Nephron progenitor cell (in vitro differentiated cells): ENCODE measurements at regions not wholly inside any gene's neighbourhood (a gene's known extent, or its start where the extent isn't known, plus 50 kb on each side); places are given as distances from the start of the nearest gene placed in this dataset.
"Not testable (repeated sequence)": the region's sequence is repeated elsewhere in the genome, so short reads cannot be mapped to it uniquely, and the experiment has no call there.

Experiments used
- DNase-seq: peaks from one replicate; pipeline ENCODE4 v3.0.0; 2021
- H3K27ac Mint-ChIP-seq: 2 replicates; pipeline ENCODE4 v1.8.0; 2021; ENCODE audit warnings: mild to moderate bottlenecking, moderate library complexity, mixed read lengths
- H3K27me3 Mint-ChIP-seq: 2 replicates; pipeline ENCODE4 v1.8.0; 2021; ENCODE audit warnings: mild to moderate bottlenecking, low read depth, mixed read lengths; ENCODE audit not compliant: poor library complexity
- H3K36me3 Mint-ChIP-seq: 2 replicates; pipeline ENCODE4 v1.8.0; 2021; ENCODE audit warnings: low read depth, mixed read lengths
- H3K4me1 Mint-ChIP-seq: 2 replicates; pipeline ENCODE4 v1.8.0; 2021; ENCODE audit warnings: mixed read lengths
- H3K4me3 Mint-ChIP-seq: 2 replicates; pipeline ENCODE4 v1.8.0; 2021; ENCODE audit warnings: mild to moderate bottlenecking, moderate library complexity, mixed read lengths
- H3K9me3 Mint-ChIP-seq: 2 replicates; pipeline ENCODE4 v1.8.0; 2021; ENCODE audit warnings: mild to moderate bottlenecking, moderate library complexity, mixed read lengths
- CTCF ChIP-seq: fragments of 200-600 bp; sonication (generic); IDR thresholded peaks from 2 replicates; pipeline ENCODE4 v1.5.0; 2021; ENCODE audit warnings: antibody characterized with exemption

GRCh38 chr5:56725711-56726411, 89.5 kb upstream of the MAP3K1 start:
- Mint-ChIP-seq H3K9me3 (no peaks in the 10 kb centered on the region), H3K27ac (no peak overlapping the region), H3K4me3 (no peak overlapping the region), H3K4me1 (peaks cover 5% of the 10 kb centered on the region), H3K36me3 (no peaks in the 10 kb centered on the region), H3K27me3 (no peaks in the 10 kb centered on the region)
- no peak for DNase-seq
- TF ChIP-seq CTCF = no peak

GRCh38 chr5:56724857-56725256, 90.5 kb upstream of the MAP3K1 start:
- H3K36me3 Mint-ChIP-seq, H3K27me3 Mint-ChIP-seq, DNase-seq, H3K4me1 Mint-ChIP-seq, H3K27ac Mint-ChIP-seq, H3K9me3 Mint-ChIP-seq, H3K4me3 Mint-ChIP-seq: not testable (repeated sequence)

- Mint-ChIP-seq H3K27ac (no peak overlapping the region), H3K36me3 (no peaks in the 10 kb centered on the region), H3K9me3 (no peaks in the 10 kb centered on the region), H3K27me3 (no peaks in the 10 kb centered on the region), H3K4me1 (peaks cover 4% of the 10 kb centered on the region), H3K4me3 (no peak overlapping the region)
- no peak for TF ChIP-seq CTCF
- no peak for DNase-seq
These were observed 93.0 kb upstream of the MAP3K1 start for GRCh38 chr5:56722317-56722716.

- no peak overlapping the region for H3K4me3 Mint-ChIP-seq
- H3K27me3 Mint-ChIP-seq = no peaks in the 10 kb centered on the region
- TF ChIP-seq CTCF = no peak
- DNase-seq = no peak
- H3K36me3 Mint-ChIP-seq = no peaks in the 10 kb centered on the region
- H3K9me3 Mint-ChIP-seq = no peaks in the 10 kb centered on the region
- peaks cover 24% of the 10 kb centered on the region for H3K4me1 Mint-ChIP-seq
- no peak overlapping the region for H3K27ac Mint-ChIP-seq
These were observed 97.9 kb upstream of the MAP3K1 start for GRCh38 chr5:56717253-56717987.

- Mint-ChIP-seq H3K36me3 (no peaks in the 10 kb centered on the region), H3K27me3 (no peaks in the 10 kb centered on the region), H3K9me3 (no peaks in the 10 kb centered on the region), H3K27ac (no peak overlapping the region), H3K4me3 (no peak overlapping the region), H3K4me1 (peaks cover 24% of the 10 kb centered on the region)
- no peak for TF ChIP-seq CTCF
- DNase-seq = no peak
These were observed 99.4 kb upstream of the MAP3K1 start for GRCh38 chr5:56715986-56716385.

GRCh38 chr5:56712895-56713591, 102.3 kb upstream of the MAP3K1 start:
- H3K4me1 Mint-ChIP-seq = peaks cover 24% of the 10 kb centered on the region
- H3K36me3 Mint-ChIP-seq = no peaks in the 10 kb centered on the region
- H3K27me3 Mint-ChIP-seq = no peaks in the 10 kb centered on the region
- H3K27ac Mint-ChIP-seq = no peak overlapping the region
- no peak for DNase-seq
- no peak for TF ChIP-seq CTCF
- H3K9me3 Mint-ChIP-seq = peaks cover 24% of the 10 kb centered on the region
- no peak overlapping the region for H3K4me3 Mint-ChIP-seq
